Bronchial epithelial cell (primary cell): ENCODE measurements at regions not wholly inside any gene's neighbourhood (a gene's known extent, or its start where the extent isn't known, plus 50 kb on each side); places are given as distances from the start of the nearest gene placed in this dataset.

Experiments used
- DNase-seq: peaks from one replicate; pipeline ENCODE4 v3.0.0-alpha.2; 2010; ENCODE audit warnings: low read depth
- FAIRE-seq: peaks from 2 replicates; lab custom pipeline; 2011; peaks lifted over from hg19 to GRCh38; lab: Jason Lieb, UNC
- H3K27me3 ChIP-seq: 2 replicates; pipeline ENCODE4 v1.5.1; 2011; ENCODE audit warnings: low read length; ENCODE audit not compliant: control insufficient read depth, insufficient read depth
- H3K36me3 ChIP-seq: 2 replicates; pipeline ENCODE4 v1.5.1; 2011; ENCODE audit warnings: low read length; ENCODE audit not compliant: control insufficient read depth, insufficient read depth
- H3K4me3 ChIP-seq: 2 replicates; pipeline ENCODE4 v1.5.1; 2011; ENCODE audit warnings: mild to moderate bottlenecking, low read depth, low read length, control low read depth
- TF ChIP-seq, protein P1 (sequence below): IDR thresholded peaks from 2 replicates; pipeline ENCODE4 v1.5.1; 2011; ENCODE audit warnings: mild to moderate bottlenecking, moderate library complexity, low read length, control low read depth, inconsistent platforms; ENCODE audit not compliant: insufficient read depth, severe bottlenecking

GRCh38 chr10:78863906-78864239 is 204.9 kb upstream of the ZMIZ1 start:
- H3K36me3 ChIP-seq: no peaks in the 10 kb centered on the region
- DNase-seq (no peak), FAIRE-seq (no peak)
- TF ChIP-seq, protein P1, sequence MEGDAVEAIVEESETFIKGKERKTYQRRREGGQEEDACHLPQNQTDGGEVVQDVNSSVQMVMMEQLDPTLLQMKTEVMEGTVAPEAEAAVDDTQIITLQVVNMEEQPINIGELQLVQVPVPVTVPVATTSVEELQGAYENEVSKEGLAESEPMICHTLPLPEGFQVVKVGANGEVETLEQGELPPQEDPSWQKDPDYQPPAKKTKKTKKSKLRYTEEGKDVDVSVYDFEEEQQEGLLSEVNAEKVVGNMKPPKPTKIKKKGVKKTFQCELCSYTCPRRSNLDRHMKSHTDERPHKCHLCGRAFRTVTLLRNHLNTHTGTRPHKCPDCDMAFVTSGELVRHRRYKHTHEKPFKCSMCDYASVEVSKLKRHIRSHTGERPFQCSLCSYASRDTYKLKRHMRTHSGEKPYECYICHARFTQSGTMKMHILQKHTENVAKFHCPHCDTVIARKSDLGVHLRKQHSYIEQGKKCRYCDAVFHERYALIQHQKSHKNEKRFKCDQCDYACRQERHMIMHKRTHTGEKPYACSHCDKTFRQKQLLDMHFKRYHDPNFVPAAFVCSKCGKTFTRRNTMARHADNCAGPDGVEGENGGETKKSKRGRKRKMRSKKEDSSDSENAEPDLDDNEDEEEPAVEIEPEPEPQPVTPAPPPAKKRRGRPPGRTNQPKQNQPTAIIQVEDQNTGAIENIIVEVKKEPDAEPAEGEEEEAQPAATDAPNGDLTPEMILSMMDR: no peak
- peaks cover 3% of the 10 kb centered on the region for H3K27me3 ChIP-seq
- H3K4me3 ChIP-seq: no peak overlapping the region

DNA sequence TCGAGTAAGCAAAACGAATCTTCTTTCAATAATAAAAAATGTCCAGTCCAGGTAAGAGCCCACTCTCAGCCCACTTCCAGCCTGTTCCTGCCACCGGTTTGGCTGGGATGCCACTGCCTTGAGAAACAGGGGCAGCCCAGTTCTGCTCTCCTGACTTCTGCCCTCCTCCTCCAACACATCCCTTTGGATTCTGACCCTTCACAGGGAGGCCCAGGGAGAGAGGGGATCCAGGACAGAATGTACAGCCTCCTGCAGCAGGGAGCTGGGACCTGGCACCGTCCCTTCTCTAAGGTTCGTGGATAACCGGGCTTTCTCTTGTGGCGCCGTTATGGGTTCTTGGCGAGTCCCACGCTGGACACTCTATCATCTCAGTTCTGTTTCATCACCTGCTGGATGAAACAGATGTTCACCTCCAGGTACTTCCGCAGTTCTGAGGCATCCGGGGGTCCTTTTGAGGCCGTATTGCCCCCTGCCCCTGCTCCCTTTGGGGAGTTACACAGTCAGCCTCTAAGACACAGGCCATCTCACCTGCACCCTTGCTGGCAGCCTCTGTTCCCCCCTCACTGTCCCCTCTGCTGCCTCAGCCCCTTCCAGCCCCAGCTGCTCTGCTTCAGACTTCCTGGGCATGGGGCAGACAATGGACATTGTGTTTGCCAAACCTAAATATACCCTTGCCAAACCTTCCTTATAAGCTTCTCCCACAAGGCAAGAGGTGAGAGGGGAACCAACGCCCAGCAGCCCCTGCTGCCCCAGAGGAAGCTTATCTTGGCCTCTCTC is 203.8 kb upstream of the ZMIZ1 start:
- H3K4me3 ChIP-seq: no peak overlapping the region
- no peaks in the 10 kb centered on the region for H3K36me3 ChIP-seq
- TF ChIP-seq, protein P1: no peak
- DNase-seq (no peak), FAIRE-seq (no peak)
- H3K27me3 ChIP-seq: peaks cover 3% of the 10 kb centered on the region

DNA sequence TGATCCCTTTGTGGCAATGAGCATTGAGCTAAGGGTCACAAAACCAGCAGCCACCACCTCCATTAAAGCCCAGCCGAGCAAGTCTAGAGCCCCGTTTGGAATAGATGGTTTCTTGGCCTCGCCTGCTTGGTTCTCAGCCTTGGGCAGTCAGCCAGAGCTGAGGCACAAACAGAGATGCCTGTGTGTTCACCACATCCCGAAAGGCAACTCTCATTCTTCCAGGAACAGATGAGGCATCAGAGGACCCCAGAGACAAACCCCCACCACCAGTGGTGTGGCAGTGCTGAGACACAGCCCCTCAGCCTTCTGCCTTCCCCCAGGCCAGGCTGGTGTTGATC is 203.3 kb upstream of the ZMIZ1 start:
- Histone ChIP-seq H3K4me3 (no peak overlapping the region), H3K36me3 (no peaks in the 10 kb centered on the region), H3K27me3 (peaks cover 3% of the 10 kb centered on the region)
- DNase-seq (no peak), FAIRE-seq (no peak)
- TF ChIP-seq, protein P1: no peak

- FAIRE-seq (peak; percentile 66), DNase-seq (no peak)
- no peak overlapping the region for H3K4me3 ChIP-seq
- peaks cover 3% of the 10 kb centered on the region for H3K27me3 ChIP-seq
- TF ChIP-seq, protein P1: no peak
- H3K36me3 ChIP-seq: no peaks in the 10 kb centered on the region
Observed at GRCh38 chr10:78865931-78866717, 202.6 kb upstream of the ZMIZ1 start.

- Histone ChIP-seq H3K4me3 (no peak overlapping the region), H3K36me3 (no peaks in the 10 kb centered on the region), H3K27me3 (peaks cover 3% of the 10 kb centered on the region)
- TF ChIP-seq, protein P1: no peak
- no peak for DNase-seq
- FAIRE-seq: peak; percentile 18
Observed at GRCh38 chr10:78866731-78867554, 201.8 kb upstream of the ZMIZ1 start.
